NB4 (cell line): ENCODE measurements at regions not wholly inside any gene's neighbourhood (a gene's known extent, or its start where the extent isn't known, plus 50 kb on each side); places are given as distances from the start of the nearest gene placed in this dataset.

Experiments
- DNase-seq: peaks from one replicate; pipeline ENCODE4 v3.0.0; 2010; ENCODE audit warnings: low read depth
- H3K4me3 ChIP-seq: one replicate; pipeline ENCODE4 v1.5.1; 2011; ENCODE audit warnings: mild to moderate bottlenecking, low read depth, low read length, moderate library complexity
- CTCF ChIP-seq: IDR thresholded peaks from one replicate; pipeline ENCODE4 v1.5.1; 2012; ENCODE audit warnings: low read depth, low read length
- MAX ChIP-seq: IDR thresholded peaks from 2 replicates; pipeline ENCODE4 v1.6.1; 2011; ENCODE audit warnings: low read depth, low read length
- MYC ChIP-seq: IDR thresholded peaks from 2 replicates; pipeline ENCODE4 v1.6.1; 2011; ENCODE audit warnings: low read depth, low read length
- POLR2A ChIP-seq: IDR thresholded peaks from 2 replicates; pipeline ENCODE4 v1.6.1; 2011; ENCODE audit warnings: mild to moderate bottlenecking; ENCODE audit not compliant: insufficient read length; ENCODE audit errors: extremely low read depth

GRCh38 chr10:78299851-78300468, 266.3 kb downstream of the RPS24 start:
- no peak overlapping the region for H3K4me3 ChIP-seq
- peak; percentile 68 for DNase-seq

GRCh38 chr10:78300526-78300925, 266.9 kb downstream of the RPS24 start:
- H3K4me3 ChIP-seq, result no peak overlapping the region
- no peak for TF ChIP-seq MAX
- TF ChIP-seq MYC, result no peak
- no peak for TF ChIP-seq CTCF
- TF ChIP-seq POLR2A, result no peak
- no peak for DNase-seq

More at GRCh38 chr10:78299851-78300468, 266.3 kb downstream of the RPS24 start:
- TF ChIP-seq POLR2A (no peak), MAX (no peak), MYC (no peak), CTCF (no peak)

- no peak overlapping the region for H3K4me3 ChIP-seq
- TF ChIP-seq POLR2A (no peak), MYC (no peak), MAX (no peak), CTCF (no peak)
- no peak for DNase-seq
Measured at GRCh38 chr10:78301481-78301880, 267.8 kb downstream of the RPS24 start.

- peak; percentile 28 for DNase-seq
- TF ChIP-seq MYC, result no peak
- TF ChIP-seq POLR2A, result no peak
- TF ChIP-seq CTCF, result no peak
- TF ChIP-seq MAX, result no peak
- peak overlapping the region; percentile 69 for H3K4me3 ChIP-seq
Measured at GRCh38 chr10:78301891-78302738, 268.5 kb downstream of the RPS24 start.

- TF ChIP-seq POLR2A (no peak), MYC (no peak)
- DNase-seq, result no peak
Measured at GRCh38 chr10:78302739-78302988, 269.0 kb downstream of the RPS24 start.

More at GRCh38 chr10:78302739-78302988, 269.0 kb downstream of the RPS24 start:
- peak overlapping the region; percentile 69 for H3K4me3 ChIP-seq
